Stimulated activated naive CD8-positive, alpha-beta T cell treated with anti-CD3 and anti-CD28 coated beads, Interleukin-15, amount 100 ng/mL, for 72 hours (primary cell): ENCODE measurements at regions not wholly inside any gene's neighbourhood (a gene's known extent, or its start where the extent isn't known, plus 50 kb on each side); places are given as distances from the start of the nearest gene placed in this dataset.

Experiments used
- ATAC-seq: fragments of 150-1000 bp; cut with Tn5 transposase; 2 replicates; pipeline ENCODE4 v1.10.0; 2021; ENCODE audit warnings: mild to moderate bottlenecking, moderate library complexity
- DNase-seq, 2 donors: peaks; one replicate each; pipeline ENCODE4 v3.0.0; 2021 to 2022
- H3K27ac Mint-ChIP-seq, 2 donors: one replicate each; pipeline ENCODE4 v1.8.0; 2022; ENCODE audit warnings: mild to moderate bottlenecking in 2 of 2, mixed read lengths in 2 of 2, moderate library complexity in 2 of 2
- H3K27me3 Mint-ChIP-seq: one replicate; pipeline ENCODE4 v1.8.0; 2022; ENCODE audit warnings: mixed read lengths
- H3K4me1 Mint-ChIP-seq: one replicate; pipeline ENCODE4 v1.8.0; 2022; ENCODE audit warnings: mild to moderate bottlenecking, mixed read lengths
- H3K4me3 Mint-ChIP-seq, 2 donors: one replicate each; pipeline ENCODE4 v1.8.0; 2022; ENCODE audit warnings: mild to moderate bottlenecking in 2 of 2, mixed read lengths in 2 of 2, moderate library complexity in 1 of 2
- H3K9me3 Mint-ChIP-seq, 2 donors: one replicate each; pipeline ENCODE4 v1.8.0; 2022; ENCODE audit warnings: mixed read lengths in 2 of 2

- Mint-ChIP-seq H3K4me3 (no peak overlapping the region), H3K4me1 (peaks cover 22% of the 10 kb centered on the region), H3K9me3 (no peaks in the 10 kb centered on the region), H3K27me3 (no peaks in the 10 kb centered on the region), H3K27ac (no peak overlapping the region)
- no peak for ATAC-seq
- DNase-seq = no peak
Measured at GRCh38 chr13:30359991-30360390, 52.6 kb upstream of the KATNAL1 start.

- Mint-ChIP-seq H3K4me1 (peaks cover 16% of the 10 kb centered on the region), H3K27me3 (no peaks in the 10 kb centered on the region), H3K27ac (peak overlapping the region; percentile 57 to 74), H3K4me3 (no peak overlapping the region), H3K9me3 (no peaks in the 10 kb centered on the region)
- no peak for ATAC-seq
- DNase-seq = no peak
Measured at GRCh38 chr13:30360586-30360985, 53.2 kb upstream of the KATNAL1 start.

GRCh38 chr13:30362005-30362788 is 54.8 kb upstream of the KATNAL1 start:
- DNase-seq (no peak), ATAC-seq (no peak)
- peak overlapping the region in 1 of 2 donors; percentile 73 for H3K27ac Mint-ChIP-seq
- H3K4me3 Mint-ChIP-seq = no peak overlapping the region
- H3K27me3 Mint-ChIP-seq = no peaks in the 10 kb centered on the region
- no peaks in the 10 kb centered on the region for H3K9me3 Mint-ChIP-seq
- peaks cover 11% of the 10 kb centered on the region for H3K4me1 Mint-ChIP-seq

GRCh38 chr13:30362869-30363268 is 55.5 kb upstream of the KATNAL1 start:
- no peak for ATAC-seq
- Mint-ChIP-seq H3K27ac (no peak overlapping the region), H3K4me3 (no peak overlapping the region), H3K9me3 (no peaks in the 10 kb centered on the region), H3K4me1 (peaks cover 11% of the 10 kb centered on the region), H3K27me3 (no peaks in the 10 kb centered on the region)
- no peak for DNase-seq

GRCh38 chr13:30363725-30364124 is 56.4 kb upstream of the KATNAL1 start:
- Mint-ChIP-seq H3K4me1 (peaks cover 13% of the 10 kb centered on the region), H3K9me3 (no peaks in the 10 kb centered on the region), H3K4me3 (no peak overlapping the region), H3K27ac (no peak overlapping the region), H3K27me3 (no peaks in the 10 kb centered on the region)
- ATAC-seq = no peak
- DNase-seq = no peak

- DNase-seq (no peak), ATAC-seq (no peak)
- Mint-ChIP-seq H3K9me3 (no peaks in the 10 kb centered on the region), H3K4me1 (peaks cover 18% of the 10 kb centered on the region), H3K4me3 (no peak overlapping the region), H3K27me3 (no peaks in the 10 kb centered on the region), H3K27ac (no peak overlapping the region)
Measured at GRCh38 chr13:30364133-30364532, 56.8 kb upstream of the KATNAL1 start.

- H3K4me1 Mint-ChIP-seq = peaks cover 22% of the 10 kb centered on the region
- no peak overlapping the region for H3K4me3 Mint-ChIP-seq
- DNase-seq = no peak
- no peak overlapping the region for H3K27ac Mint-ChIP-seq
- H3K27me3 Mint-ChIP-seq = no peaks in the 10 kb centered on the region
- H3K9me3 Mint-ChIP-seq = no peaks in the 10 kb centered on the region
- no peak for ATAC-seq
Measured at GRCh38 chr13:30364876-30365275, 57.4 kb upstream of the UBE2L5 start.

GRCh38 chr13:30366088-30366487 is 56.2 kb upstream of the UBE2L5 start:
- Mint-ChIP-seq H3K27me3 (no peaks in the 10 kb centered on the region), H3K27ac (no peak overlapping the region), H3K9me3 (no peaks in the 10 kb centered on the region), H3K4me3 (no peak overlapping the region), H3K4me1 (peaks cover 32% of the 10 kb centered on the region)
- ATAC-seq = no peak
- DNase-seq = no peak

- Mint-ChIP-seq H3K4me3 (no peak overlapping the region), H3K4me1 (peaks cover 41% of the 10 kb centered on the region)
Measured at GRCh38 chr13:30367296-30367695, 55.0 kb upstream of the UBE2L5 start.

GRCh38 chr13:30370146-30370545 is 52.1 kb upstream of the UBE2L5 start:
- H3K9me3 Mint-ChIP-seq = no peaks in the 10 kb centered on the region
- H3K4me3 Mint-ChIP-seq = no peak overlapping the region

More at GRCh38 chr13:30367296-30367695, 55.0 kb upstream of the UBE2L5 start:
- no peaks in the 10 kb centered on the region for H3K9me3 Mint-ChIP-seq
- no peaks in the 10 kb centered on the region for H3K27me3 Mint-ChIP-seq
- no peak overlapping the region for H3K27ac Mint-ChIP-seq
- DNase-seq (no peak), ATAC-seq (no peak)

GRCh38 chr13:30370916-30371521 is 51.3 kb upstream of the UBE2L5 start:
- no peak for DNase-seq
- H3K9me3 Mint-ChIP-seq = no peaks in the 10 kb centered on the region
- H3K27ac Mint-ChIP-seq = peak overlapping the region in 1 of 2 donors; percentile 84
- H3K4me1 Mint-ChIP-seq = peaks cover 70% of the 10 kb centered on the region
- H3K27me3 Mint-ChIP-seq = no peaks in the 10 kb centered on the region
- ATAC-seq = no peak
- peak overlapping the region; percentile 57 to 66 for H3K4me3 Mint-ChIP-seq

More at GRCh38 chr13:30370146-30370545, 52.1 kb upstream of the UBE2L5 start:
- peak overlapping the region in 1 of 2 donors; percentile 35 for H3K27ac Mint-ChIP-seq
- no peaks in the 10 kb centered on the region for H3K27me3 Mint-ChIP-seq
- ATAC-seq = no peak
- no peak for DNase-seq
- H3K4me1 Mint-ChIP-seq = peaks cover 62% of the 10 kb centered on the region

GRCh38 chr13:30371649-30372265 is 50.5 kb upstream of the UBE2L5 start:
- Mint-ChIP-seq H3K27ac (peak overlapping the region in 1 of 2 donors; percentile 84), H3K4me3 (peak overlapping the region; percentile 57 to 70), H3K9me3 (no peaks in the 10 kb centered on the region), H3K27me3 (no peaks in the 10 kb centered on the region), H3K4me1 (peaks cover 78% of the 10 kb centered on the region)
- DNase-seq (peak; percentile 57 to 75), ATAC-seq (peak; percentile 86)
